HG03108 (cell line): ENCODE measurements at regions not wholly inside any gene's neighbourhood (a gene's known extent, or its start where the extent isn't known, plus 50 kb on each side); places are given as distances from the start of the nearest gene placed in this dataset.
"Not testable (repeated sequence)": the region's sequence is repeated elsewhere in the genome, so short reads cannot be mapped to it uniquely, and the experiment has no call there.

Experiments
- ATAC-seq: cut with Tn5 transposase; IDR thresholded peaks from one replicate; pipeline ENCODE4 v1.9.1; 2021; ENCODE audit warnings: moderate library complexity; ENCODE audit not compliant: unreplicated experiment

DNA sequence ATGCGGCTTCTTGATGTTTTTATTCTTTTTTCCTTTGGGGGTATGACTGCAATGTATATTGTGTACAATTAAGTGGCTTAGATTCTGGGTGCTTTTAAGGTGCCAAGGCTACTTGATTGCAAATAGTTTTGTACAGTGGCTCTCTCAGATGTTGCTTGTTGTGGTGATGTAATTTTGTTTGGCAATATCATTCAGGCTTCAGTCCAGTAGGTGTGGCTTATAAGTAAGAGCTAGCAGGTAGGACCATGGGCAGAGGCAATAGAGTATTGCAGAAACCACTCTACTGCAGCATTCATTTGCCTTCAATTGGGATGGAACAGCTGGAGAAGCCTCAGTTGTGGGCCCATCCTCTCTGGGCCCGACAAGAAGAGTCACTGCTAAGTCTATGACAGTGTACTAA is 407.9 kb upstream of the MAN1A1 start:
- ATAC-seq, result no peak

DNA sequence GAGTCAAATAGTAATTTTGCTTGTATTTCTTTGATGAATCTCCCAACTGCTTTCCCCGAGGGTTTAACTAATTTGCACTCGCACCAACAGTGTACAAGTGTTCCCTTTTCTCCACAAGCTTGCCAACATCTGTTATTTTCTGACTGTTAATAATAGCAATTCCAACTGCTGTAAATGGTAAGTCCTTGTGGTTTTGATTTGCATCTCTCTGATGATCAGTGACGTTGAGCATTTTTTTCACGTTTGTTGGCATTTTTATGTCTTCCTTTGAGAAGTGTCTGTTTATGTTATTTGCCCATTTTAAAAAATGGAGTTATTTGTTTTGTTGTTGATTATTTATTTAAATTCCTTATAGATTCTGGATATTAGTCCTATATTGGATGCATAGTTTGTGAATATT is 399.8 kb upstream of the MAN1A1 start:
- ATAC-seq, result no peak

DNA sequence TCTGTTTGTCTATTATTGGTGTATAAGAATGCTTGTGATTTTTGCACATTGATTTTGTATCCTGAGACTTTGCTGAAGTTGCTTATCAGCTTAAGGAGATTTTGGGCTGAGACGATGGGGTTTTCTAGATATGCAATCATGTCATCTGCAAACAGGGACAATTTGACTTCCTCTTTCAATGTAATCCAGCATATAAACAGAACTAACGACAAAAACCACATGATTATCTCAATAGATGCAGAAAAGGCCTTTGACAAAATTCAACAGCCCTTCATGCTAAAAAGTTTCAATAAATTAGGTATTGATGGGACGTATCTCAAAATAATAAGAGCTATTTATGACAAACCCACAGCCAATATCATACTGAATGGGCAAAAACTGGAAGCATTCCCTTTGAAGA is 399.0 kb upstream of the MAN1A1 start:
- not testable (repeated sequence) for ATAC-seq

DNA sequence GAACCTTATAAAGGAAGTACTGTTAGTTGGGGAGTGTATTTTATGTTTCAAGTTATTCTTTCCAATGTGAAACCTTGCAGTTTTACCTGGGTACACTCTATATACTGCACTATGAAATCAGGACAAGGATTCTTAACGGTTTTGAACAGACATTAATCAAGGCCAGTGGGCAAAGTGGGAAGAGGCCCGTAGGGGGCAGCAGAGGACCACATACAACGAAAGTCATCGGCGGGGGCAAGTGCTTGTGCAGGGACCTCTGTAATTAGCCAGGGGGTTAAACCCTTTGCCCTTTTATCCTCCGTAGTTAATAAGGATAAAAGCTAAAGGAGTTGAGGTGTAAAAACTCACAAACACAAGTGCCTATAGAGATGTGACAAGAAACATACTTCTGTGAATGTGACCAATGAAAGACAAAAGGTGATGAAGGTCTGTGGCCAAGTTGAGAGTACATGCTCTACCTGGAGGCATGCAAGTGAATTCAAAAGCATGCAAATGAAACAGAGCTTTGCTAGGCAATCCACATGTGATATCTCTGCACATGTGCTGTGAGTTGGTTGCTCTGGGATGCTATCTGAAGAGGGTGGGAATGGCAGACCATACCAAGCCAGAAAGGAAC is 392.7 kb upstream of the MAN1A1 start:
- ATAC-seq, result peak; percentile 87

DNA sequence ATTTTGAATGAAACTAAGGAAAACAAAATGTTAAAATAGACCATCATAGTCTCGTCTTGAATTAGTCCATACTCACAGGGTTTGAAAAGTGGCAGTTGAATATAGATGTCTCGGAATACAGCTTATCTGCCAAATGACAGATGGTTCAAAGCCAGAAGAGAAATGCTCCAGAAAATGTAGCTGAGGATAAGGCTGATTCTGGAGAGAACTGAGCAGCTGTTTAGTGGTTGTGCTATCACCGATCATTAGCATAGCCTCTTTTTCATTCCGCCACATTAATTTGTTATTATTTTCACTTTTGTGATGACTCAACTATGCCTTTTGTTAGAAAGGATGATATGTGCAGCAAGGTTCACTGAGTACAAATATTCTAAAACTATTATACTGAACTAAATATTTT is 390.2 kb upstream of the MAN1A1 start:
- ATAC-seq, result no peak

DNA sequence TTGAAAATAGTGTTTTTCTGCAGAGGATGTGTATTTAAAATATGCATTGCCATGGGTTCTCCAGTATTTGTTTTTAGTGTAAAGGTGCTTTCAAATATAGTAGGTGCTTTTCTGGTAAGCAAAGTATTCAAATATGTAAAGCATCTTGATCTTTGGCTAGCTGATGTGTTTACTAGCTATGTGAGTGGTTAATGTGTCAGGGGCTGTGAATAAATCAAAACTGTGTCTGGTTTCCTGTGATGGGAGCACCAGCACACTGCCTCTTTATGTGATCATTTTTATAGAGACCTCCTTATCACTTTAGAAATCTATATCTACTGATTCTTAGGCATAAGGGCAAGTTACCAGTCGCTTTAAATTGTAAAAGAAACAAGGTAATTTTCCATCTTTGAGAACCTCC is 388.9 kb upstream of the MAN1A1 start:
- no peak for ATAC-seq

DNA sequence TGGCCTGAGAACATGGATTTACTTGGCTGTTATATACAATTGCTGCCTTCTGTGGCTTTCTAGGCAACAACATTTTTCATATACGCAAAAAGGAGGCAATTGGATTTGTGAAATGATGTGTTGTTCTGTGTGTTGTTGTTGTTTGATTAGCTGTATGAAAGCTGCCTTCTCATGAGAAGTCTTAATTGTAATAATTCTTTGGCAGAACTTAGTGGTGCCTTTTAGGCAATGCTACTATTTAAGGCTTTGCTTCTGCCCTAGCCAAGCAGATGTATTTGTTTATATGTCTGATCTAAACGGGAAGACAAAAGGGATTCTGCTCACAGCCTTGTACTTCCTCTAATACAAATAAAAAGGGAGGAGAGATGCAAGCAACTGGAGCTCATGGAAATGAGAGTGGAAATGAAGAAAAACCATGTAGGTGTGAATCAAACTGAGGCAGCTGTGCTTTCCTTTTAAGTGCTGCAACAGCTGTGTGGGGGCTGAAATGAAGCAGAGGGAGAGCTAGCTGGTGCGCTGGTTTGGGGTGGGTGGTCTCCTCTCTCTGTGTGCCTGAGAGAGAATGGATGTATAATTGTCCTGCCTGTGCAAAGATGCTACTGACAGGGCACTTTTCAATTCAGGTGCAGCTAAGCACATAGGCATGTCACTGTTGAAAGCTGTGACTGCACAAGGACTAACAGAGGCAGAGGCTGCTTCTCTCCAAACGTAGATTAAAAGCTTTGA is 386.9 kb upstream of the MAN1A1 start:
- no peak for ATAC-seq

DNA sequence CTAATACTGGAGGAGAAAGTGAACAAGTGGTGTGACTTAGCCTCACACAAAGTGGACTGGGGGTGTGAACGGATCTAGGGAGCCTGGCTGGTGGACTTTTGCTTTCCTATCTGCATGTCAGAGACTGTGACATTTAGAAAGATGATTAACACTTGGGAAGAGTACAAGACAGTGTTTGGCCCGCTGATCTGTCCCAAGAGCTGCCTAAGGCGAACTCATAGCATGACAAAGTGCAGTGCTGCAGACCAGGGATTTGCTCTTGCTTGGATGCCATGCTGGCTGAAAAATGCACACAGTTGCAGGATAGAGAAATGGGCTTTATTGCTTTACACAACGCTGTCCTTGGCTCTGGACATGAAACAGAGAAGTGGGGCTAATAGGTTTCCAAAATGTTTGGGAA is 386.0 kb upstream of the MAN1A1 start:
- no peak for ATAC-seq

DNA sequence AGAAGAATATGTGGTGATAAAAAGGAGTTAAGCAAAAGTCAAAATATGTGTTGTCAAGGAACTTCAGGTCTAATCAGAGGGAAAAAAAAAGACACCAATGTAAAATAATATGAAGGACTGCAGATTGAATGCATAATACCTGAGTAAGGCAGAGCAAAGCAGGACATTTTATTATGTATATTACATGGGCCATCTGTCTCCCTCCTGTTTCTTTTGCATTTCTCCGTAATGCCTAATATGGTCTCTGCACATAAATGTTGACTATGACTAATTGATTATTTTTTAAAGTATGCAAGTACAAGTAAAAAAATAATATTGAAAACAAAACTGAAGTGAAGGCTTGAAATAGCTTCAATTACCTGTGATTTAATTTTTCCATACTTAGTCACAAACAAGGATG is 384.7 kb upstream of the MAN1A1 start:
- ATAC-seq, result no peak

DNA sequence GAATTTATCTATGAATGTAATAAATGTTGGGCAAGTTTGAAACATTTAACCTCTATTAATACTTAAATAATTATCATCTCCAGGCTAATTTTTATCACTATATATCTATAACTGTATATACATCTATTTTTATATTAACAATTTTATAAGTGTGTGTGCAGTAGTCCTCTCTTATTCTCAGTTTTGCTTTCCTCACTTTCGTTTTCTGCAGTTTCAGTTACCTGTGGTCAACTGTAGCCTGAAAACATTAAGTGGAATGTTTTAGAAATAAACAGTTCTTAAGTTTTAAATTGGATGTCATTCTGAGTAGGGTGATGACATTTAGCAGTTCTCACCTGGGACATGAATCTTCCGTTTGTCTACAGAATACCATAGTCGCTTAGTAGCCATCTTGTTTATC is 379.4 kb upstream of the MAN1A1 start:
- peak; percentile 50 for ATAC-seq

DNA sequence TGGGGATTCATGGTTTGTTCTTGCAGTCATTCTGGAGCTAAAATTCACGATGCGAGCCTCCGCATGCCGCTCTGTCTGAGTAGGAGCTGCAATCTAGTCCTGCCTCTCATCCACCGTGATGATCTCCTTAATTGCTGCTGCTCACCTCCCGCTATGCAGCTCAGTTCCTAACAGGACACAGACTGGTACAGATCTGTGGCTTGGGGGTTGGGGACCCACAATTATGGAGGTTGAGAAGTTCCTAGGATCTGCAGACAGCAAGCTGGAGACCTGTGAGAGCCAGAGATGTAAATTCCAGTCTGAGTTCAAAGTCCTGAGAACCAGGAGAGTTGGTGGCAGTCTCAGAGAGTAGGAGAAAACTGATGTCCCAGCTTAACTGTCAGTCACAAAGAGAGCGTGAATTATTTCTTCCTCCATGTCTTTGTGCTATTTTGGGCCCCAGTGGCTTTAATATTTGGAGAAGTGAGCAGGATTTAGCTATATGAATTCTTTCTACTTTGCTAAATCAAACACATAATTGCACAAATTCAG is 378.7 kb upstream of the MAN1A1 start:
- no peak for ATAC-seq

DNA sequence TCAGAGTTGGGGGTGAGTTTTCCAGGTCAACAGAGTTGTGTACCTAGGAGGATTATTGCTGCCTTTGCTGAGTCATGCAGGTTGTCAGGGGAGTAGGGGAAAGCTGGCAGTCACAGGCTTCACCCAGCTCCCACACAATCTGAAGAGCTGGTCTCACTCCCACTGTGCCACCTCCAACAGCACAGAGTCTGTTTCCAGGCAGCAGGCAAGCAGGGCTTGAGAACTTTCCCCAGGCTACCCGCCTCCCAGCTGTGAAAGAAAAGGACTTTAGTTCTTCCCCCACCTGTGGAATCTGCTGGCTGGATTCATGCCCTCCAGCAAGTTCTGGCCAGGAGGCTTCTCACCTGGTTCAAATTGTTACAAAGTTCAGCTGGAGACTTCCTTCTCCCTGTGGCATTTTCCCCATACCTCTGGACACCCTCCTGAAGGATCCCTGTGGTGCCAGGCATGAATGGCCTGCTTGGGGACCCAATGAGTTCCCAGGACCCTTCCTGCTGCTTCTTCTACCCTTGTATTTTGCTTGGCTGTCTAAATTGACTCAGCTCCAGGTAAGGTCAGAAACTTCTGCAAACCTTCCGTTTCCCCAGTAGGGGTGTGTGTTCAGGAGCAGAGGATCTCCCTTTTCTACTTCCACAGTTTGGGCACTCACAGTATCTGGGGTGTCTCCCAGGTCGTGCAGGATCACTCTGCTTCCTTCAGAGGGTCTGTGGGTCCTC is 378.1 kb upstream of the MAN1A1 start:
- ATAC-seq, result no peak

DNA sequence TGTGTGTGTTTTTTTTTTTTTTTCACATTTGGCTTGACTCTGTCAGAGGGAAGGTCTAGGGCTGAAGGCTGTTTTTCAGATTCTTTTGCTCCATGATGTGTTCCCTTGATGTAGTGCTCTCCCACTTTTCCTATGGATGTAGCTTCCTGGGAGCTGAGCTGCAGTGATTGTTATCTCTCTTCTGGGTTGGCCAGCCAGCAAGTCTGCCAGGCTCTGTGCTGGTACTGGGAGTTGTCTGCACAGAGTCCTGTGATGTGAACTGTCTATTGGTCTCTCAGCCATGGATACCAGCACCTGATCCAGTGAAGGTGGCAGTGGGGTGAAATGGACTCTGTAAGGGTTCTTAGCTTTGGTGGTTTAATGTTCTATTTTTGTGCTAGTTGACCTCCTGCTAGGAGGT is 377.4 kb upstream of the MAN1A1 start:
- not testable (repeated sequence) for ATAC-seq

DNA sequence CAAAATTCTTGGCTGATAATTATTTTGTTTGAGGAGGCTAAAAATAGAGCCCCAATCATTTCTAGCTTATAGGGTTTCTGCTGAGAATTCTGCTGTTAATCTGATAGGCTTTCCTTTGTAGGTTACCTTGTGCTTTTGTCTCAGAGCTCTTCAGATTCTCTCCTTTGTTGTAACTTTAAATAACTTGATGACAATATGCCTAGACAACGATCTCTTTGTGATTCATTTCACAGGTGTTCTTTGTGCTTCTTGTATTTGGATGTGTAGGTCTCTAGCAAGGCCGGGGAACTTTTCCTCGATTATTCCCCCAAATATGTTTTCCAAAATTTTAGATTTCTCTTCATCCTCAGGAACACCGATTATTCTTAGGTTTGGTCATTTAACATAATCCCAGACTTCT is 376.5 kb upstream of the MAN1A1 start:
- ATAC-seq, result no peak

DNA sequence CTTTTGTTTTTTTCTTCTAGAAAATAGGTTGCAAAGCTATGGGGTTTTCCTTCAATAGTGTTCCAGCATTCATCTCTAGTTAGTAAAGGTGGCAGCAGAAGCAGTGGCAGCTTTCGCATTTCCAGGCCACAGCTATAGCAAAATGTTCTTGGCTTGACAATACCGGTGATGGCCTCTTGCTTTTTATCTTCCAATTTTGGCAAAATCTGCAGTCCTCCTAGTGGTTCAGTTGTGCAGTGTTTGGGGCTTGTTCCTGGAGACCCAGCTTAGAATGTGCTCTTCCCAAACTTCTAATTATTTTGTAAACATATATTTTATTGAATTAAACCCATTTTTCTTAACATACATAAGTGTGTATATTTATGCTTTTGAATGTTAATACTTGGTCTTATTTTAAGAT is 370.6 kb upstream of the MAN1A1 start:
- ATAC-seq, result no peak

DNA sequence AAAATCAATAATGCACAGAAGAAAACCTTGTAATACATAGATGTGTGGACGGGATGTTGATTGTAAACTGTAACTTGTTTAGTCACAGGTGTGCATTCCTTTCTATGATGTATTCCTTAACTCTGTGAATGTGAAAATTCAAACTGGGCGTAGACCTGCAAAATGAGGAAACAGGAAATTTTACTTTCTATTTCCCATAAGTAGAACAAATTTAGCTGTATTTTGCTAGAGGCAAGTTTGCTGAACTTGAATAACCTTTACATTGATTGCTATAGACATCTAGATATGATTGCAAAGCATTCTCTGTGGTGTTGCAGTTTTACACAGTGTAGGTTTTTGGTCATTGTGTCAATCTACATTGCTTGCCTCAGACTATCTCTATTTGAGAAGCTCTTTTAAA is 368.4 kb upstream of the MAN1A1 start:
- no peak for ATAC-seq

DNA sequence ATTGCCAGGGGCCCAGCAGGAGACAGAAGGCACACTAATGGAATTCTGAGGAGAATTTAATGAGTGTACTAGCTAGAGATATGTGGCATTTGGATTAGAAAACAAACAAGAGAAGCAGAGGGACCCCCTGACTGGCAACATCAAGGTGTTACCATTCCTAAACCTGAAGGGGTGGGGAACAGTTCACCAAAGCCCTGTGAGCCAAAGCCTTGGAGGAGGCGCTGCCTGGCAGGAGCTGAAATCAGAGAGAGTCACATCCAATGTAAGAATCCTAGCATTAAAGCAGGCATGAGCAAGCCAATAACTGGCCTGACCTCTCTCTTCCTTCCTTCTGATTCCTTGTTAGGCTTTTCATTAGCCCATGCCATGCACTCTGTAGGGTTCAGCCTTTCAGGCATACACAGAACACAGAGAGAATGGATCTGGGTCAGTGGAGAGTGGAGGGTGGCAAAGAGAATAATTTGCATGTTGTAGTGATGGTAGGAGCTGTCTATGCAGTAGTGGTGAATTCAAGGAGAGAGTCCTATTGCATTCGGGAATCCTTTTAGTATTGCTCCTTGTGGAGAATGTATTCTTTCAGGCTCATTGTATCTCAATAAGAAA is 367.2 kb upstream of the MAN1A1 start:
- no peak for ATAC-seq

DNA sequence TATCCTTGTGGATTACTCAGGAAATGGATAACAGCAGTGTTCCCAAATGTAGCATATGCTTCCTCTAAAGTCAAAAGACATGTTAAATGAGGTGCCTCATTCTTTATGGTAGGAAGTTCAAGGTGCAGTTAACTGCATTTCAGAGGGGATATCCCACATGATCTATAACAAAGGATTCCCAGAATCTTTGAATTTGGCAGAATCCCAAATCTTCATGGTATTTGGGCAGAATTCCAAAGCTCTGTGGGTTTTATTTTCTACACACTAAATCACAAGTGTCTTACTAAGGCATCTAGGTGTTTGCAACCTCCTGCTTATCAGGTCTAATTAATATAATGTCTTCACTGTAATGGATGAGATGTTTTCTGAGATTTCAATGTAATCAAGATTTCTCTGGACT is 364.3 kb upstream of the MAN1A1 start:
- no peak for ATAC-seq

DNA sequence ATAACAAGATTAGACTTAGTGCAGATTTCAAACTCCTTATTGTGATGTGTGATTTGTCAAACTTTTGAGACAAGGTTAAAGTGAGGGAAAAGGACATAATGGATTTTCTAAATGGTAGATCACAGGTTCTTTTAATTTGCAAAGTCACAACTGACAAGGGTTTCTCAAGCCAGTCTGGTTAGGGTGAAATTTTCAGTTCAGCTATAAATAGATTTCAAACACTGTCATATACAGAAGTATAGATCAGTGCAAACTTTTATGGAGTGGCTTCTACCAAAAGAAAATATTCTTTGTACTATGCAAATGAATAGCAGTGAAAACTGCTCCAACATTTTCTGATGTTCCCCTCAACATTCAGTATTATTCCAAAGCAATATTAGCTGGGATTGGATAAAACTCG is 337.1 kb upstream of the MAN1A1 start:
- ATAC-seq, result no peak

DNA sequence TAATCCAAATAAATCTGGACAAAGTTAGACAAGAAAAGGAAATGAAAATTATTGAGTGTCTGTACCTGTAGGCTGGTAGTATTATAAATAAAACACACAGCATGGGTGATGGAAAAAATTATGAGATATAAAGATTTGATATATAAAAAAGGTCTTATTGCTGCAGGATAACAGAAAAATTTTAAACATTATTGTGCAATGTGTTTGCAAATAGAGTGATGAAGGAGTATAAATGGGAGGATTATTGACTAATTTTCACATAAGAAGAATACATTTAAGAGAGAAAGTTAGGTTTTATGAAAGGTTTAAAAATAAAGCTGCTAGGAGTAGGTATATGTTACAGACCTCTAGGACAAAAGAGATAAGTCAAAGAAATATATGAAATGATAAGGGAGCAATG is 336.7 kb upstream of the MAN1A1 start:
- no peak for ATAC-seq

DNA sequence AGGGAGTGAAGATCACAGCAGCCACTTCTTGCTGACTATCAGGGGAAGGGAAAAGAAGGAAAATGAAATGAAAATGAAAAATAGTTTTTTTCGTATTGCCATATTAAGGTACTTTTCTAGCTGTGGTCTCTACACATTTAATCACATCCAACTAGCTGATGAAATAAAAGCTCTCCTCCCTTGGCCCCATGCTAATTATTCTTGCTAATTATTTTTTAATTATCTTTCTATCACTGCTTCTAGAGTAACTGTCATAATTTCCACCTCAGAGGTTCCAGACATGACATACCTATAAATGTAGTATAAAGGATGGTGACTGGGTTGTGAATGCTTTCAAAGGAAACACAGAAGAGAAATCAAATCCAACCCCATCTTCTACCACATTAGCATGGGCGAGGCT is 334.1 kb upstream of the MAN1A1 start:
- ATAC-seq, result no peak

DNA sequence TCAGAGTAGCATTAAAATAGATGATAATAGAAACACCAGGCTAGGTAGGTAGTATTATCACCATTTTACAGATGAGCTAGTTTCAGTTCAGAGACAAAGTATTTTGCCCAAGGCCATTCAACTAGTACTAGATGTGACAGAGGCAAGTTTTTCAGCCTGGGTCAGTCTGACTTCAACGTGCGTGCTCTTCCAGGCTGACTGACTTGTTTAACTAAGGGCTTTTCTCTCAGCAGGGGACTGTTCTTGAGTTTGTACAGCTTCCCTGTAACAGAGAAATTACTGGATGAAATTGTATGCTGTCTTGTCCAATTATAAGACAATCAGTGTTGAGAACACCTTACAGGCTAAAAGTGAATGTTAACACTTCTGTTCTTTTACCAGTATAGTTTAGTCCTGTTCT is 333.5 kb upstream of the MAN1A1 start:
- no peak for ATAC-seq
